Left renal pelvis (tissue), 4 donors: ENCODE measurements at regions not wholly inside any gene's neighbourhood (a gene's known extent, or its start where the extent isn't known, plus 50 kb on each side); places are given as distances from the start of the nearest gene placed in this dataset.
"Not testable (repeated sequence)": the region's sequence is repeated elsewhere in the genome, so short reads cannot be mapped to it uniquely, and the experiment has no call there.

Source experiments
- DNase-seq, 4 donors: peaks; one replicate each; pipeline ENCODE4 v3.0.0-alpha.2; 2013; ENCODE audit warnings: low read depth in 4 of 4, low spot score in 3 of 4

DNA sequence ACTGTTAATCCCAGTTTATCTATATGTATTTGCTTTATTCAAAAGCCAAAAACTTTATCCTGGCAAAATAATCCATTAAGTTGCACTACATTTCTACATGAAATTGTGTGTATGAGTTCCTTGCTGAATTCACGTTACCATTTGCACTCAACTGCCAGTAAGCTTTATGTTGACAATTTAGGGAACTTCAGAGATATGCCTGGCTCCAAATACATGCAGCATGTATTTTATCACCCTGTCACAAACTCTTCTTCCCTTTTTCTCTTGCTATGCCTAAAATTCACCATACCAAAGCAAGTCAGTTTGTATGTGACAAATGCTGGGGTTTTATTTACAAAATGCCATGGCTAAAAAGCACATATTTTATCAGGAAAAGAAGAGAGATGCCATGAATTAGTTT, 157.6 kb upstream of the CDH2 start:
- DNase-seq = no peak

DNA sequence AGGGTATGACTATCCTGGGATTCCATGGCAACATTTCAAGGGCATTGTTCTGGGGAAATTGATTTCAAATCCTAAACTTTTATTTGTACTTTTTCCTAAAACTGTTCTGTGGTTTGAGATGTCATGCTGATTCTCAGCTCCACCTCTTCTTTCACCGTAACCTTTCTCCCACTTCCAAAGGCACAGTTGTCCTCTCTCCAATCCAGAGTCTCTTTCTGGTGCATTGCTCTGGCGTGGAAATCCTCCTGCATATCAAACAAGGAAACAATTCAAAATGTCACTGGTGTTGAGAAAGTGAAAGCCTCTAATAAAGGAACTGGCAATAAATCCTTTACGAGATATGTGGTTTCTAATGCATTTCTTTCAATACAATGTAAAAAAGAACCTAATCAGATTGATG, 155.1 kb upstream of the CDH2 start:
- DNase-seq = no peak

DNA sequence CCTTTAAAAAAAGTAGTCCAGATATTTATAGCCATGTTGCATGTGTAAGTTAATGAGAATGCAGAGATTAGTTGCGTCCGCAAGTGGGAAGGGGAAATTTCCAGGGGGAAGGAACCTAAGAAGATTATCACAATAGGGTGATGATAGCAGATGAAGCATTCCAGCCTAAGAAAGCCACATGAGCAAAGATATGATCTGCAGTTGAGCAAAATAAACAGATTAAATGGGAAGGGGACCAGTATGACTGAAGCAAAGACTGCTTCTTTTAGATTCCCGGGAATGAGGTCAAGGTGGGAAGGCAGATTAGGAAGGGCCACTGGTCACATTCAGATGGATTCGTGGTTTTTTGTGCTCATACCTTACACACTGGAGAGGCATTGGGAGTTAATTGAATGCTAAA, 154.6 kb upstream of the CDH2 start:
- no peak for DNase-seq

DNA sequence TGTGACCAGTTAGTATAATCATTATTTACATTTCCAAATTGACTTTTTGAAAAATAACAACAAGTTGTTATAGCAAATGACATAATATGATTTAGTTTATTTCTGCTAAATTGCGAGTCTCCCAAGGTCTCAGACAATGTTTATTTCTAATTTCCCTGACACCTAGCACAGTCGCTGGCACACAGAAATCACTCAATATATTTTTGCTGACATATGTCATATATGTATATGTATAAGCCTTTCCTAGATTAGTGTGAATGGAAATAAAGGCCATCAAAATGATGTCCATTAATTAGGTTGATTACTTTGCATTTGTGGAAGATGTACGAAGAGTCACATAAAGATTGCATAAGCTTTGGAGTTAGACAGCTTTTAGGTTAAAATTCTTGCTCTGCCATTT, 136.7 kb upstream of the CDH2 start:
- no peak for DNase-seq

DNA sequence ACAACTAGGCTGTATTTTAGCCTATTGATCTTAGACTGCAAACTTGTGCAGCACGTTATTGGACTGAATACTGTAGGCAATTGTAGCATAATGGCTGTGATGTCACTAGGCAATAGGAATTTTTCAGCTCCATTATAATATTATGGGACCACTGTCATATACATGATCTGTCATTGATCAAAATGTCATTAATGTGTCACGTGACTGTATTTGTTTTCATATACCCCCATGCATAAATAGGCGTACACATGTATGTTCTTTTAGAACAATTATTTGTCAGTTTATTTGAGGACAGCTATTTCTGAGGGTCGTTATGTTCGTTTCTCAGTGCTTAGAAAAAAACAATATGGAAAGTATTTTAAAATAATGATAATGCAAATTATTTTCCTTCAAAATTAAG, 111.9 kb upstream of the CDH2 start:
- no peak for DNase-seq

DNA sequence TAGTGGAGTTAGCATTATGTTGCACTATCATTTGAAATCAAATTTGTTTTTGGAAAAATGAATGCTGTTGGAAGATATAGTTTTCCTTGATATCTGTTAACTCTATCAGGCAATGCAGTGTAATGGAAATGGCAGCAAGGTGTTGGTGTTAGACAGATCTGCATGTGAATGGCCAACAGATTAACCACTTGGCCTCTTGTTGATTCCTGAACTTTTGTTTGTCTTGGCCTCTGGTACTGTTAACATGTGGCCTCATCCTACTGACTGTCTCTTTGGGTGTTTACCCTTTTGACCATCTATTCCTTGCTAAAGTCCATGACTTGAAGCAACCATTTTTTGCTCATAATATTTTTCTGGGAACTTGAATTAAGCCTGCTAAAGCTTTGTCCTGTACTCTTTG, 110.2 kb upstream of the CDH2 start:
- no peak for DNase-seq

DNA sequence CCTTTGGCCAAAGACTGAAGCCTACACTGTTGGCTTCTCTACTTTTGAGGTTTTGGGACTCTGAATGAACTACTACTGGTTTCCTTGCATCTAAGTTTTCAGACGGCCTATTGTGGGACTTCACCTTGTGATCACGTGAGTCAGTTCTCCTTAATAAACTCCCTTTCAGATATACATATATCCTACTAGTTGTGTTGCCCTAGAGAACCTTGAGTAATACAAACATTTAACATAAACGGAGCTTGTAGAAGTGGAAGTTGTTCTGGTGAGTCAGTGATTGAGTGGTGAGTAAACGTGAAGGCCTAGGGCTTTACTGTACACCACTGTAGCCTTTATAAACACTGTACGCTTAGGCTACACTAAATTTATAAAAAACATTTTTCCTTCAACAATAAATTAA, 107.2 kb upstream of the CDH2 start:
- no peak for DNase-seq

DNA sequence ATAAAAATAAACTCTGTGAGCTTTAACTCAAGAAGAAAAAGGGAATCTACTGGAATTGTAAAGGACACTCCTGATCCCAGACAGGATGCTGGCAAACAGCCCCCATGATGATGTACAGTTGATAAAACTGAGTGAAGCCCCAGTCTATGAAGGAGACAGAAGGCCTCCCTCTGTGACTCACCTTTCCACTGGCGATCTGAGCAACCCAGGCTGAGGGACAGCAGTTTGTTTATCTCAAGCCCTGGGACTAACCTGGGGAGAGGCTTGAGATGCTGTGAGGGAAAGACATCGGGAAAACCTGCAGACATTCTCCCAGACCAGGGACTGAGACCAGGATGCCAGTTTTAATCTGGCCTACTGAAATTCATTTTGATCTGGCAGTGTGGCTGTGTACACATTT, 104.5 kb upstream of the CDH2 start:
- no peak for DNase-seq

DNA sequence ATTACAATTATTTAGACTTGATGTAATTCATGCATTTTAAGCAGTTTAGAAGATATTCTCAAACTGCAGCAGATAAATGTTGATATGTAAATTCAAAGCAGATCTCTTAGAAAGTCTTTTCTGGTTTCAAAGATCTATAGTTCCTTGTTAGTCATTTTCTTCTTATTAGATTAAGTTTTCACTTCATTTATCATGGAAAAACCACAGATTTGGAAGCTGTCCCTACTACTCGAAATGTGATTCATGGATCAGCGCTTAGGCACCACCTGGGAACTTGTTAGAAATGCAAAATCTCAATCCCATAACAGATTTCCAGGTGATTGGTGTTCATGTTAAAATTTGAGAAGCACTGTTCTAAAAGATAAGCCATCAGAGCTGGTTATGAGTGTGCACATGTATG, 92.8 kb upstream of the CDH2 start:
- no peak for DNase-seq

DNA sequence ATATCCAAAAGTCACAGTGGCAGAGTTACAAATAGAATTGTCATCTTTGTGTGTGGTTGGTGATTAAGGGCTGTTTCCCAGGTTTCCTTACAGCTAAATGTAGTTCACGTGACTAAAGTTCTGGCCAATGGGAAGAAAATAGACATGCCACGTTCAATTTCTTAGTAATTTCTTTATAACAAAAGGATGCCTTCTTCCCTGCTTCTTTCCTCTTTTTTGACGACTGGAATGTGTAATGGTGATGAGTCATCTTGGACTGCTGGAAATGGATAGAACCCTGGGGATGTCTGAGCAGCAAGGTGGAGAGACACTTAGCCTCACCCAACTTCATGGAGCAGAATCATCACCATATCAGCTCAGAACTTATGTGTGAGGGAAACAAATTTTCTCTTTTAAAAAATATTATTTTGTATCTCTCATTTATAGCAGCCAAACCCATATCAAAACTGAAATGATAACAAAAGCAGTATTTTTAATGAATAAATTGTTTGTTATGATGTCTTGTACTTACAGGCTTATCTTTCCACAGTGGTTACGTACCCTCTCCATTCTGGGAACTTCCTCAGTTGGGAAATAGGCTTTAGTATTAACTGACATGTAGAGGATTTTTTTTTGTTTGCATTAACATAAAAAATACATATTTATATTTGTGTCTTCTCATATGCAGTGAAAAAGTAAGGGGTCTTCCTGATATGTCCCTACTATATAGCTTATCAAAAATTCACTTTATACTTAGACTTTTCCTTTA, 91.1 kb upstream of the CDH2 start:
- no peak for DNase-seq

DNA sequence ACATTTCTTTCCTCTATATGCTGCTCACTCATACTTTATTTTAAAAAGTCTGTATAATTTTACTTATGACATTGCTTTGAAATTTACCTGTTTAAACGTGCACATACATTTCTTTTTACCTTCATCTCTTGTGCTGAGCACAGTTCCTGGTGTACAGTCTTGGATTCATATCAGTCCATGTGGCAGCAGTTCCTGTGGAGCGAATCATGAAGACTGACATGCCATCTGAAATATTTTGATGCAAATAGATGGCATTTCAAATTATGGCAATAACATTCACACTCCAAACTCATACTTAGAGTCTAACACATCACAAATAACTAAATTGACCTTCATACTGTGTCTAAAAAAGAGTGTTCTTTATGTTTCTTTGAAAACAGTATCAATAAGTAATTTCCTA, 90.3 kb upstream of the CDH2 start:
- no peak for DNase-seq

DNA sequence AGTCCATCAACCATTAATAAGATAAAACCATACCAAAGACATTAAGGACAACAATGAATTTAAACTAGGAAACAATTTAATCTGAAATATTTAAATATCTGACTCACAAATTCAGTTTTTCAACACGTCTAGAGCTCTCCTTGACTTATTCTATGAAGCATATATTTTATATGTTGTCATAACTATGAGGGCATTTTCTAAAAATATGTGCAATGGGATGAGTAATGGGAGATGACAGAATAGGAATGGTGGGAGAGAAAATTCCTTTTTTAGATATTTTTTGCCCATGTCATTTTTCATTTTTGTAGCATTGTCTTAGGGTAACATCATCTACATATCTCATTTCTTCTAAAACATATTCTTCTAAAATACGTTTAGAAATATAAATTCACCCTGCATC, 79.2 kb upstream of the CDH2 start:
- no peak for DNase-seq

DNA sequence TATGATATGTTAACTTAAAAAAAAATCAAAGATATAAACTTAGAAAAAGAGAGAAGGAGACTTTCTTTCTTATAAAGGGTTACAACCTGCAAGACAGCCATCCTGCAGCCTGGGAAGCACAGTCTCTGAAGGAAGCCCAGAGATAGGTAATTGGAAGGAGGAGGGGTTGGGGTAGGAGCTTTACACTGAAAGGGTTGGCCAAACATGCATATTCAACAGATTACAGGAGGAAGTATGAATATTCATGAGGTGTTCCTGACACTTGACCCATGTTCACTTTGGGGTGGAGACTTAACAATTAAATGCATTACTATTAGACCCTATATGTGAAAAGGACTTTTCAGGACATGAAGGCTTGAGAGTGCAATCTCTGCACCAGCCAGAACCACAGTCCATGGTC, 71.7 kb upstream of the CDH2 start:
- no peak for DNase-seq

DNA sequence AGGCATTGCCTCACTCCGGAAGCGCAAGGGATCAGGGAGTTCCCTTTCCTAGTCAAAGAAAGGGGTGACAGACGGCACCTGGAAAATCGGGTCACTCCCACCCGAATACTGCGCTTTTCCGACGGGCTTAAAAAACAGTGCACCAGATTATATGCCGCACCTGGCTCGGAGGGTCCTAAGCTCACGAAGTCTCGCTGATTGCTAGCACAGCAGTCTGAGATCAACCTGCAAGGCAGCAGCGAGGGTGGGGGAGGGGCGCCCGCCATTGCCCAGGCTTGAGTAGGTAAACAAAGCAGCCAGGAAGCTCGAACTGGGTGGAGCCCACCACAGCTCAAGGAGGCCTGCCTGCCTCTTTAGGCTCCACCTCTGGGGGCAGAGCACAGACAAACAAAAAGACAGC, 63.7 kb upstream of the CDH2 start:
- DNase-seq = not testable (repeated sequence)

DNA sequence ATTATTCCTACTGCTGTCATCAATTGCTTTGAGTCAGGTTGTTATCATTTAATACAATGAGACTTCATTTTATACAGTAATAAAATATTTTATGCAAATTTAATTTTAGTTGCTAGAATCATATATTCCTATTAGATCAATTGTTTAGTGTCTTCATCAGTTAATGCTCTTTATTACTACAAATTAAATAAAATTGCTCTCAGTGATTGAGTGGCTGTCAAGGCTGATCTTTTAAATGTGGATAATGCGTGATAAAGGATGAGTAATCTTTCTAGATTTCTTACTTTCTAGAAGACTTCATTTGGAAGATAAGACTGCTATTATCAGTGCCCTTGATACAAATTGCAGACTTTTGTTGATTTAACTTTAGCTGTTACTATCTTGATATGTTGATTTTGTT, 59.6 kb upstream of the CDH2 start:
- no peak for DNase-seq
